ENCODE measurements at regions not wholly inside any gene's neighbourhood (a gene's known extent, or its start where the extent isn't known, plus 50 kb on each side); places are given as distances from the start of the nearest gene placed in this dataset.

- no peaks in the 10 kb centered on the region for H3F3A ChIP-seq (replicated peaks; ENCODE audit: low read depth)
- Mint-ChIP-seq H3K27ac (no peak overlapping the region), H3K4me1 (peaks cover 25% of the 10 kb centered on the region)
Observed at GRCh38 chr6:125367036-125367782, 65.4 kb upstream of the HDDC2 start.

DNA sequence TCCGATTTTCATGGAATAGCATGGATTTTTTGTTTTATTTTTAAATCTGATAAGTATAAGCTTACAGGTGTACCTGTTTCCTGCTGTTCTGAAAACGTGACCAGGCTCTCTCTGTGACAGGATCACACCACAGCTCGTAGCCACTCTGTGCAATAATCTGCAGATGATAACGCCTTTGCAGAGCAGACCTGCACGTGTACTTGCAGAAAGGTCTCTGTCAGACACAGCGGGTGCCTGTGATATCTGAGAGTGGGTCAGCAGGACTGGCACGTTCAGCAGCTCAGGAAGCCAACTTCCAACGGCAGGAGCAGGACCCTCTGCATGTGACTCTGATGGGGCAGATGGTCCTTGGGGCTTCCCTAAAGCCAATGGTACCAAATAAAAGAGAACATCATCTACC lies 68.6 kb upstream of the HDDC2 start:
- H3K4me2 ChIP-seq: no peak overlapping the region
- TF ChIP-seq POLR2AphosphoS5 (IDR thresholded peaks at IDR 0.05; ENCODE audit: low read depth): no peak
- TF ChIP-seq EZH2phosphoT487 (IDR thresholded peaks at IDR 0.05; ENCODE audit: unreplicated experiment): no peak
- no peak for TF ChIP-seq CREB1 (CRISPR knock-in tag; IDR thresholded peaks at IDR 0.05; ENCODE audit: low read depth)
- TF ChIP-seq EZH2 (IDR thresholded peaks at IDR 0.05; ENCODE audit: low read depth, unreplicated experiment): no peak
- no peak for TF ChIP-seq REST (IDR thresholded peaks at IDR 0.05; ENCODE audit: unreplicated experiment)

More at GRCh38 chr6:125367036-125367782, 65.4 kb upstream of the HDDC2 start:
- no peaks in the 10 kb centered on the region for H3K36me3 Mint-ChIP-seq (ENCODE audit: low read depth)
- Histone ChIP-seq H3K27me3 (ENCODE audit: insufficient read depth) (peaks cover 28% of the 10 kb centered on the region), H3K79me2 (replicated peaks; ENCODE audit: insufficient read depth) (no peaks in the 10 kb centered on the region), H4K20me1 (replicated peaks; ENCODE audit: insufficient read depth) (no peaks in the 10 kb centered on the region), H3K36me3 (ENCODE audit: insufficient read depth) (no peaks in the 10 kb centered on the region), H3K9me2 (ENCODE audit: insufficient read depth) (no peaks in the 10 kb centered on the region), H3K4me3 (no peak overlapping the region), H3K27ac (ENCODE audit: low read depth) (no peak overlapping the region), H3K4me2 (no peak overlapping the region), H3K4me1 (ENCODE audit: insufficient read depth) (peaks cover 22% of the 10 kb centered on the region), H2AFZ (no peak overlapping the region)
- no peaks in the 10 kb centered on the region for H3K9me3 Mint-ChIP-seq
- DNase-seq (ENCODE audit: low spot score): no peak
- no peak overlapping the region for H3K4me3 Mint-ChIP-seq
- TF ChIP-seq REST (IDR thresholded peaks at IDR 0.05; ENCODE audit: unreplicated experiment) (no peak), CREB1 (CRISPR knock-in tag; IDR thresholded peaks at IDR 0.05; ENCODE audit: low read depth) (no peak), EZH2phosphoT487 (IDR thresholded peaks at IDR 0.05; ENCODE audit: unreplicated experiment) (no peak), STAT1 (IDR thresholded peaks at IDR 0.05; ENCODE audit: unreplicated experiment) (no peak)
- H3K27me3 Mint-ChIP-seq (ENCODE audit: insufficient read depth, low read depth, poor library complexity): peaks cover 4% of the 10 kb centered on the region
- ATAC-seq: no peak

More for the DNA sequence above, 68.6 kb upstream of the HDDC2 start:
- Histone ChIP-seq H3K27ac (ENCODE audit: low read depth) (no peak overlapping the region), H3K79me2 (replicated peaks; ENCODE audit: insufficient read depth) (no peaks in the 10 kb centered on the region), H3K9me2 (ENCODE audit: insufficient read depth) (no peaks in the 10 kb centered on the region), H4K20me1 (replicated peaks; ENCODE audit: insufficient read depth) (no peaks in the 10 kb centered on the region), H3K27me3 (ENCODE audit: insufficient read depth) (peaks cover 5% of the 10 kb centered on the region; the same call in 1 of the 2 replicates), H3F3A (replicated peaks; ENCODE audit: low read depth) (no peaks in the 10 kb centered on the region), H3K4me1 (ENCODE audit: insufficient read depth) (peaks cover 6% of the 10 kb centered on the region; the same call in 1 of the 2 replicates), H2AFZ (no peak overlapping the region), H3K4me3 (no peak overlapping the region), H3K36me3 (ENCODE audit: insufficient read depth) (no peaks in the 10 kb centered on the region)
- Mint-ChIP-seq H3K4me3 (no peak overlapping the region), H3K27ac (no peak overlapping the region), H3K9me3 (no peaks in the 10 kb centered on the region), H3K36me3 (ENCODE audit: low read depth) (no peaks in the 10 kb centered on the region), H3K4me1 (peaks cover 13% of the 10 kb centered on the region), H3K27me3 (ENCODE audit: insufficient read depth, low read depth, poor library complexity) (no peaks in the 10 kb centered on the region)
- no peak for ATAC-seq
- DNase-seq (ENCODE audit: low spot score): no peak

All from GM23338 (cell line).